T-helper 1 cell treated with Interleukin-12 subunit alpha and Interleukin-12 subunit beta and Interleukin-4 antibody, amounts not matched to agents 30 μg/mL and 1 μg/mL, for 36 hours (primary cell): ENCODE measurements at regions not wholly inside any gene's neighbourhood (a gene's known extent, or its start where the extent isn't known, plus 50 kb on each side); places are given as distances from the start of the nearest gene placed in this dataset.

Experiments used
- H3K27ac Mint-ChIP-seq: one replicate; pipeline ENCODE4 v1.8.0; 2021; ENCODE audit warnings: mild to moderate bottlenecking, mixed read lengths
- H3K27me3 Mint-ChIP-seq: one replicate; pipeline ENCODE4 v1.8.0; 2021; ENCODE audit warnings: low read depth, mixed read lengths
- H3K36me3 Mint-ChIP-seq: one replicate; pipeline ENCODE4 v1.8.0; 2021; ENCODE audit warnings: low read depth, mixed read lengths
- H3K4me1 Mint-ChIP-seq: one replicate; pipeline ENCODE4 v1.8.0; 2021; ENCODE audit warnings: low read depth, mixed read lengths
- H3K4me3 Mint-ChIP-seq: one replicate; pipeline ENCODE4 v1.8.0; 2021; ENCODE audit warnings: mild to moderate bottlenecking, moderate library complexity, mixed read lengths
- H3K9me3 Mint-ChIP-seq: one replicate; pipeline ENCODE4 v1.8.0; 2021; ENCODE audit warnings: mixed read lengths

- H3K4me1 Mint-ChIP-seq, result no peaks in the 10 kb centered on the region
- no peak overlapping the region for H3K27ac Mint-ChIP-seq
- no peak overlapping the region for H3K4me3 Mint-ChIP-seq
- H3K27me3 Mint-ChIP-seq, result no peaks in the 10 kb centered on the region
- no peaks in the 10 kb centered on the region for H3K9me3 Mint-ChIP-seq
- no peaks in the 10 kb centered on the region for H3K36me3 Mint-ChIP-seq
Observed at GRCh38 chr16:5533321-5533888, 435.8 kb upstream of the EEF2KMT start.

- no peak overlapping the region for H3K4me3 Mint-ChIP-seq
- H3K9me3 Mint-ChIP-seq, result no peaks in the 10 kb centered on the region
Observed at GRCh38 chr16:5527817-5528216, 430.2 kb upstream of the EEF2KMT start.

GRCh38 chr16:5526826-5527225, 429.2 kb upstream of the EEF2KMT start:
- no peaks in the 10 kb centered on the region for H3K9me3 Mint-ChIP-seq
- no peaks in the 10 kb centered on the region for H3K36me3 Mint-ChIP-seq
- no peaks in the 10 kb centered on the region for H3K4me1 Mint-ChIP-seq
- no peak overlapping the region for H3K4me3 Mint-ChIP-seq
- H3K27me3 Mint-ChIP-seq, result no peaks in the 10 kb centered on the region
- no peak overlapping the region for H3K27ac Mint-ChIP-seq

More at GRCh38 chr16:5527817-5528216, 430.2 kb upstream of the EEF2KMT start:
- Mint-ChIP-seq H3K27me3 (no peaks in the 10 kb centered on the region), H3K36me3 (no peaks in the 10 kb centered on the region), H3K27ac (no peak overlapping the region), H3K4me1 (no peaks in the 10 kb centered on the region)

- no peaks in the 10 kb centered on the region for H3K27me3 Mint-ChIP-seq
- no peak overlapping the region for H3K27ac Mint-ChIP-seq
- H3K9me3 Mint-ChIP-seq, result no peaks in the 10 kb centered on the region
Observed at GRCh38 chr16:5523829-5524228, 426.2 kb upstream of the EEF2KMT start.

GRCh38 chr16:5516115-5516514, 418.5 kb upstream of the EEF2KMT start:
- Mint-ChIP-seq H3K4me3 (no peak overlapping the region), H3K27ac (no peak overlapping the region), H3K9me3 (peaks cover 15% of the 10 kb centered on the region), H3K27me3 (no peaks in the 10 kb centered on the region), H3K36me3 (no peaks in the 10 kb centered on the region), H3K4me1 (no peaks in the 10 kb centered on the region)

More at GRCh38 chr16:5523829-5524228, 426.2 kb upstream of the EEF2KMT start:
- Mint-ChIP-seq H3K36me3 (no peaks in the 10 kb centered on the region), H3K4me1 (no peaks in the 10 kb centered on the region), H3K4me3 (no peak overlapping the region)

GRCh38 chr16:5512014-5512413, 414.4 kb upstream of the EEF2KMT start:
- Mint-ChIP-seq H3K4me3 (no peak overlapping the region), H3K9me3 (peaks cover 15% of the 10 kb centered on the region), H3K27ac (no peak overlapping the region), H3K4me1 (no peaks in the 10 kb centered on the region), H3K36me3 (no peaks in the 10 kb centered on the region), H3K27me3 (no peaks in the 10 kb centered on the region)

GRCh38 chr16:5510819-5511370, 413.3 kb upstream of the EEF2KMT start:
- H3K27me3 Mint-ChIP-seq, result no peaks in the 10 kb centered on the region
- no peak overlapping the region for H3K27ac Mint-ChIP-seq
- H3K4me3 Mint-ChIP-seq, result no peak overlapping the region
- H3K36me3 Mint-ChIP-seq, result no peaks in the 10 kb centered on the region
- H3K9me3 Mint-ChIP-seq, result peaks cover 11% of the 10 kb centered on the region
- H3K4me1 Mint-ChIP-seq, result no peaks in the 10 kb centered on the region

GRCh38 chr16:5509794-5510193, 412.2 kb upstream of the EEF2KMT start:
- peaks cover 11% of the 10 kb centered on the region for H3K9me3 Mint-ChIP-seq
- H3K27me3 Mint-ChIP-seq, result no peaks in the 10 kb centered on the region
- H3K27ac Mint-ChIP-seq, result no peak overlapping the region
- H3K4me3 Mint-ChIP-seq, result no peak overlapping the region
- no peaks in the 10 kb centered on the region for H3K4me1 Mint-ChIP-seq
- H3K36me3 Mint-ChIP-seq, result no peaks in the 10 kb centered on the region

- peaks cover 7% of the 10 kb centered on the region for H3K9me3 Mint-ChIP-seq
- no peaks in the 10 kb centered on the region for H3K4me1 Mint-ChIP-seq
- no peak overlapping the region for H3K27ac Mint-ChIP-seq
- H3K36me3 Mint-ChIP-seq, result no peaks in the 10 kb centered on the region
- H3K4me3 Mint-ChIP-seq, result no peak overlapping the region
- H3K27me3 Mint-ChIP-seq, result no peaks in the 10 kb centered on the region
Observed at GRCh38 chr16:5509336-5509735, 411.7 kb upstream of the EEF2KMT start.

- Mint-ChIP-seq H3K9me3 (peaks cover 3% of the 10 kb centered on the region), H3K27ac (no peak overlapping the region), H3K36me3 (no peaks in the 10 kb centered on the region), H3K27me3 (no peaks in the 10 kb centered on the region), H3K4me3 (no peak overlapping the region), H3K4me1 (no peaks in the 10 kb centered on the region)
Observed at GRCh38 chr16:5508371-5508770, 410.8 kb upstream of the EEF2KMT start.

GRCh38 chr16:5506021-5506420, 408.4 kb upstream of the EEF2KMT start:
- no peak overlapping the region for H3K27ac Mint-ChIP-seq
- H3K9me3 Mint-ChIP-seq, result no peaks in the 10 kb centered on the region
- no peaks in the 10 kb centered on the region for H3K36me3 Mint-ChIP-seq
- H3K27me3 Mint-ChIP-seq, result no peaks in the 10 kb centered on the region
- H3K4me3 Mint-ChIP-seq, result no peak overlapping the region
- H3K4me1 Mint-ChIP-seq, result no peaks in the 10 kb centered on the region

GRCh38 chr16:5505091-5505887, 407.7 kb upstream of the EEF2KMT start:
- H3K36me3 Mint-ChIP-seq, result no peaks in the 10 kb centered on the region
- no peaks in the 10 kb centered on the region for H3K4me1 Mint-ChIP-seq
- H3K4me3 Mint-ChIP-seq, result no peak overlapping the region
- H3K27ac Mint-ChIP-seq, result no peak overlapping the region
- no peaks in the 10 kb centered on the region for H3K27me3 Mint-ChIP-seq
- H3K9me3 Mint-ChIP-seq, result no peaks in the 10 kb centered on the region

GRCh38 chr16:5504064-5504781, 406.6 kb upstream of the EEF2KMT start:
- no peak overlapping the region for H3K27ac Mint-ChIP-seq
- no peaks in the 10 kb centered on the region for H3K27me3 Mint-ChIP-seq
- no peaks in the 10 kb centered on the region for H3K36me3 Mint-ChIP-seq
- no peaks in the 10 kb centered on the region for H3K9me3 Mint-ChIP-seq
- H3K4me3 Mint-ChIP-seq, result no peak overlapping the region
- no peaks in the 10 kb centered on the region for H3K4me1 Mint-ChIP-seq

- Mint-ChIP-seq H3K4me1 (no peaks in the 10 kb centered on the region), H3K4me3 (no peak overlapping the region), H3K36me3 (no peaks in the 10 kb centered on the region), H3K27me3 (no peaks in the 10 kb centered on the region), H3K27ac (no peak overlapping the region), H3K9me3 (no peaks in the 10 kb centered on the region)
Observed at GRCh38 chr16:5502944-5503343, 405.3 kb upstream of the EEF2KMT start.

- Mint-ChIP-seq H3K27ac (no peak overlapping the region), H3K9me3 (no peaks in the 10 kb centered on the region), H3K27me3 (no peaks in the 10 kb centered on the region), H3K4me3 (no peak overlapping the region), H3K4me1 (no peaks in the 10 kb centered on the region), H3K36me3 (no peaks in the 10 kb centered on the region)
Observed at GRCh38 chr16:5502467-5502869, 404.9 kb upstream of the EEF2KMT start.
